DND-41 (cell line): ENCODE measurements at regions not wholly inside any gene's neighbourhood (a gene's known extent, or its start where the extent isn't known, plus 50 kb on each side); places are given as distances from the start of the nearest gene placed in this dataset.
"Not testable (repeated sequence)": the region's sequence is repeated elsewhere in the genome, so short reads cannot be mapped to it uniquely, and the experiment has no call there.

ENCODE experiments used
- ATAC-seq: fragments of 200-7000 bp; cut with Tn5 transposase; 3 replicates; pipeline ENCODE4 v1.9.1; 2021; ENCODE audit warnings: low read depth; ENCODE audit not compliant: insufficient read depth
- DNase-seq: peaks from one replicate; pipeline ENCODE4 v3.0.0-alpha.2; 2020
- H2AFZ ChIP-seq: 2 replicates; pipeline ENCODE4 v1.6.0; 2012; ENCODE audit warnings: low read depth, low read length
- H3K27ac ChIP-seq: 2 replicates; pipeline ENCODE4 v1.5.1; 2012; ENCODE audit warnings: low read length, inconsistent platforms
- H3K27me3 ChIP-seq: fragments of 200-600 bp; sonication (generic); 2 replicates; pipeline ENCODE4 v1.6.0; 2012; ENCODE audit warnings: low read length, mild to moderate bottlenecking, inconsistent platforms; ENCODE audit not compliant: insufficient read depth, poor library complexity
- H3K36me3 ChIP-seq: 2 replicates; pipeline ENCODE4 v1.5.1; 2012; ENCODE audit warnings: low read length, inconsistent platforms; ENCODE audit not compliant: insufficient read depth
- H3K4me1 ChIP-seq: 2 replicates; pipeline ENCODE4 v1.5.1; 2012; ENCODE audit warnings: mild to moderate bottlenecking, low read length; ENCODE audit not compliant: insufficient read depth
- H3K4me2 ChIP-seq: 2 replicates; pipeline ENCODE4 v1.6.0; 2012; ENCODE audit warnings: mild to moderate bottlenecking, moderate library complexity, low read length, inconsistent platforms; ENCODE audit not compliant: insufficient read depth
- H3K4me3 ChIP-seq, 2 experiments: fragments of 200-600 bp in 1 of 2; shearing (Covaris generic) in 1 of 2; 2 replicates each; pipeline ENCODE4 v1.5.1; 2012 to 2016; ENCODE audit warnings: inconsistent platforms in 2 of 2, low read length in 2 of 2, mild to moderate bottlenecking in 2 of 2, low read depth in 1 of 2, moderate library complexity in 1 of 2
- H3K79me2 ChIP-seq: 2 replicates; pipeline ENCODE4 v1.6.0; 2012; ENCODE audit warnings: low read length, inconsistent platforms; ENCODE audit not compliant: insufficient read depth
- H3K9ac ChIP-seq: 2 replicates; pipeline ENCODE4 v1.6.0; 2012; ENCODE audit warnings: low read depth, mild to moderate bottlenecking, inconsistent platforms, low read length, moderate library complexity
- H3K9me3 ChIP-seq: 2 replicates; pipeline ENCODE4 v1.5.1; 2012; ENCODE audit warnings: low read length, moderate library complexity, mild to moderate bottlenecking, inconsistent platforms; ENCODE audit not compliant: insufficient read depth, severe bottlenecking
- H4K20me1 ChIP-seq: 2 replicates; pipeline ENCODE4 v1.6.0; 2012; ENCODE audit warnings: low read length; ENCODE audit not compliant: insufficient read depth
- CTCF ChIP-seq: IDR thresholded peaks from 2 replicates; pipeline ENCODE4 v1.5.1; 2012; ENCODE audit warnings: borderline replicate concordance, low read length, moderate library complexity, mild to moderate bottlenecking; ENCODE audit not compliant: poor library complexity, severe bottlenecking; ENCODE audit errors: extremely low read depth
- EZH2 ChIP-seq: IDR thresholded peaks from 3 replicates; pipeline ENCODE4 v1.6.1; 2012; ENCODE audit warnings: borderline replicate concordance, low read depth, mild to moderate bottlenecking, moderate library complexity, low read length, inconsistent platforms; ENCODE audit not compliant: severe bottlenecking

DNA sequence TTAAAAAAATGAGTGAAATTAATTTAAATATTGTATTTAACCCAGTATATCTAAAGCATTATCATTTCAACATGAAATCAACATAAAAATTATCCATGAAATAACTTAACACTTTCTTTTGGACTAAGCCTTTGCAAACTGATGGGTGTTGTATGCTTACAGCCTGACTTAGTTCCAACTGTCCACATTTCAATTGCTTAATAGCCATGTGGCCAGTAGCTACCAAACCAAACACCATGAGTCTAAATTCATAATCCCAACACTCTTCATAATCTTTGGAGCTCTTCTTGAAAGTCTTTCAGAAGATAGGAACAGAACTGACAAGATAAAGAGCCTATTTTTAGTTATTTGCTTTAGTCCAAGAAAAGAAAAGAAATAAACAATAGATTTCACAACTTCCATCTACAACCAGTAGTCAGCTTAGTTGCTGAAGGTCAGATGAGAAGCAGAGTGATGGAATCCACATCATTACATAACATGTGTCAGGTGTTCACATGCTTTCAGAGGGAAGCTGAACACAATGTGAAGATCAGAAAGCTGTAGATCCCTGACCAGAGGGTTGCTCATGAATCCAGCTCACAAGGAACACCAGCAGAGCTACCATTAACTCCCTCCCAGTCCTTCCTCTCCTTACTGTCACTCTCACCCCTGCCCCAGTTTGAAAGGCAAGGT, 144.0 kb upstream of the ZNF648 start:
- H3K4me1 ChIP-seq = peaks cover 14% of the 10 kb centered on the region
- ATAC-seq (no peak), DNase-seq (no peak)
- H3K36me3 ChIP-seq = no peaks in the 10 kb centered on the region
- no peak for TF ChIP-seq CTCF
- TF ChIP-seq EZH2 = no peak
- H4K20me1 ChIP-seq = no peaks in the 10 kb centered on the region
- H3K9me3 ChIP-seq = no peaks in the 10 kb centered on the region
- H3K9ac ChIP-seq = no peak overlapping the region
- no peak overlapping the region for H3K4me2 ChIP-seq
- no peak overlapping the region for H2AFZ ChIP-seq
- no peak overlapping the region for H3K4me3 ChIP-seq
- no peak overlapping the region for H3K27ac ChIP-seq
- H3K79me2 ChIP-seq = no peaks in the 10 kb centered on the region
- no peaks in the 10 kb centered on the region for H3K27me3 ChIP-seq

DNA sequence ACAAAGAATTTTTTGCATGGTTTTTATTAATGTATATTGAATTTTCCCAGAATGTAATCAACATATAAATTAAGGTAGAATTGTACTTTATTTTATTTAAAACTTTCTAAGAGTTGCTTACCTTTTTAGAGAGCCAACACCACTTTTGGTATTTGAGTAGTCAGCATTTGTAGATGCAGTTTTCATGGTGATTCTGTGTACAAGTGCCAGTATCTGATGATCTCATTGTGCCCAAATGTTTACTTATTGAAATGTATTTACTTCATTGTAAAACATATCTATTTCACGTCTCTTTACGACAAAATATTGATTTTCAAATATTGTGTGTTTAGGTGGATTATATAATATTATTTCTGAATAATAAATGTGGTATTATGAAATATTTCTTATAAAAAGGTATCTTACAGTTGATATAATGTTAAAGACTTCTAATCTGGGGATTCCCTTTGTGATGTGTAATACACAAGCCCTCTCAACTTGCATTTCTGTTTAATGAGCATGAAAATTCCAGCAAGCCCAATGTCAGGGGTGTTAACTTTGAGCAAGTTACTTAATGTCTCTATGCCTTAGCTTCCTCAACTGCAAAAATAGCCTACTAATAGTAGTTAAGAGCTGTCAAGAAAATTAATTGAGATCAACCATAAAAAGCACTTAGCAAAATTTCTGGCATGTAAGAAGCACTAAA, 141.8 kb upstream of the ZNF648 start:
- TF ChIP-seq CTCF (no peak), EZH2 (no peak)
- no peak for DNase-seq
- Histone ChIP-seq H4K20me1 (no peaks in the 10 kb centered on the region), H3K9ac (no peak overlapping the region), H3K4me1 (peaks cover 14% of the 10 kb centered on the region), H3K4me2 (no peak overlapping the region), H3K9me3 (no peaks in the 10 kb centered on the region), H3K79me2 (no peaks in the 10 kb centered on the region), H2AFZ (no peak overlapping the region), H3K27ac (no peak overlapping the region), H3K27me3 (no peaks in the 10 kb centered on the region), H3K36me3 (no peaks in the 10 kb centered on the region), H3K4me3 (no peak overlapping the region)
- no peak for ATAC-seq

DNA sequence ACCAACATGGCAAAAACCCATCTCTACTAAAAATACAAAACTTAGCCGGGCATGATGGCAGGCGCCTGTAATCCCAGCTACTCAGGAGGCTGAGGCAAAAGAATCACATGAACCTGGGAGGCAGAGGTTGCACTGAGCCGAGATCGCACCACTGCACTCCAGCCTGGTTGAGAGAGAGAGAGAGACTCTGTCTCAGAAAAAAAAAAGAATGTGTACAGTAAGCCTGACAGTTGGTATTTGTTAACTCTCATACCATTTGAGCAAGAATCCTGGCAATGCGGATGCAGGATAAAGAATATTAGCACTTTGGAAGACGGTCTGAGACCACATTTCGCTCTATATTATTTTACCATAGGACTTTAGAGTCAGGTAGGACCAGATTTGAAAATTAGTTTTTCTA, 140.0 kb upstream of the ZNF648 start:
- not testable (repeated sequence) for ATAC-seq, H4K20me1 ChIP-seq, H2AFZ ChIP-seq, H3K4me2 ChIP-seq, H3K9me3 ChIP-seq, DNase-seq, H3K79me2 ChIP-seq, H3K4me3 ChIP-seq, H3K27ac ChIP-seq, H3K9ac ChIP-seq, H3K36me3 ChIP-seq, H3K4me1 ChIP-seq, H3K27me3 ChIP-seq

DNA sequence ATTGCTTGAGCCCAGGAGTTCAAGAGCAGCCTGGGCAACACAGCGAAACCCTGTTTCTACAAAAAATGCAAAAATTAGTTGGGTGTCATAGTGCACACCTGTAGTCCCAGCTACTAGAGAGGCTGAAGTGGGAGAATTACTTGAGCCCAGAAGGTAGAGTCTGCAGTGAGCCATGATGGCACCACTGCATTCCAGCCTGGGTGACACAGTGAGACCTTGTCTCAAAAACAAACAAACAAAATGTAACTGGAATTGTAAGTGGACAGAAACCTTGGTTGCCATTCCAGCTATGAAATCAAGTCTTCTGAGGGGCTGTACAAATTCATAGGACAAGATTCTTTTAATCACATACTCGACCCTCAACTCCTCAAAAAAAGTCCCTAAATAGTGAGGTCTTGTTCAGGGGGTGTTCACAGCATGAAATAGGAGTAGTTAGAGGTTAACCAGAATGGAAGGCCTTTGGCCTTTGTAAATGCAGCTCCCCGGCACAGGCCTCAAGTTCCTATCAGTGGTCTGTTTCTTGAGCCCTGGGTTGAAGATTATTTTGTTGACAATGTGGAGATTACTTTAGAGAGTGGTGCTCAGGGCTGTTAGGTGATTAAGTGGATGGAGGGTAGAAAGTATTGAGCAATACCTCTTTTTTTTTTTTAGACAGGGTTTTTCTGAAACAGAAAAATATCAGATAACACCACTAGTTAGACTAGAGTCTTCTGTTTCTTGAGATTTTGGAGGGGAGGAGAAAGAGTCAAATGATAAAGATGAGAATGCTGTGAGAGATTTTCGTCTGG, 138.7 kb upstream of the ZNF648 start:
- H3K27me3 ChIP-seq = no peaks in the 10 kb centered on the region
- no peaks in the 10 kb centered on the region for H3K9me3 ChIP-seq
- no peak overlapping the region for H3K4me2 ChIP-seq
- no peak overlapping the region for H3K9ac ChIP-seq
- H3K36me3 ChIP-seq = no peaks in the 10 kb centered on the region
- H3K4me1 ChIP-seq = no peaks in the 10 kb centered on the region
- no peak for DNase-seq
- no peak for ATAC-seq
- no peak overlapping the region for H2AFZ ChIP-seq
- H3K27ac ChIP-seq = no peak overlapping the region
- H3K4me3 ChIP-seq = no peak overlapping the region
- H3K79me2 ChIP-seq = no peaks in the 10 kb centered on the region
- no peaks in the 10 kb centered on the region for H4K20me1 ChIP-seq
- TF ChIP-seq CTCF = no peak
- TF ChIP-seq EZH2 = no peak
